Stimulated activated CD4-positive, alpha-beta T cell treated with anti-CD3 and anti-CD28 coated beads, TNF-alpha, amount 100 ng/mL, for 4 hours (primary cell): ENCODE measurements at regions not wholly inside any gene's neighbourhood (a gene's known extent, or its start where the extent isn't known, plus 50 kb on each side); places are given as distances from the start of the nearest gene placed in this dataset.

Experiments
- DNase-seq, 3 experiments: peaks; one replicate each; pipeline ENCODE4 v3.0.0-alpha.2; 2020; ENCODE audit warnings: low read depth in 3 of 3

DNA sequence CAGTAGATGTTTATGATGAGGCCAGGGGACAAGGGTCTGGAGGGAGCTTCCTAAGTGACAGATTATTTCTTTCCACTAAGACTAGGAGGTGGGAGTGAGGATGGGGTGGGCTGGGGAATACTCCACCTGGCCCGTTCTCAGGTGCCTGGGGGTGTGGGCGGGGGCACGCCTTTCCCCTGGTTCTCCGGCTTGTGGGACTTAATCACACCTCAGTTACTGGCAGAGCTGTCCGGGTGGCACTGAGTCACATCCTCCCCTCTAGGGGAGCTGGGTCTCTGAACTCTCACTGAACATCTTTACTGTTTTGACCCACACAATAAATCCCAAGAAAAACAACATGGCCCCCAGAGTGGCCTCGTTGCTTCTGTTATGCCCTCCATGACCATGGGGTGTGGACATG is 332.8 kb downstream of the MAF start:
- DNase-seq, result peak in 1 of 3 experiments; percentile 32

- no peak for DNase-seq
Observed at GRCh38 chr16:79267146-79267545, 333.4 kb downstream of the MAF start.

DNA sequence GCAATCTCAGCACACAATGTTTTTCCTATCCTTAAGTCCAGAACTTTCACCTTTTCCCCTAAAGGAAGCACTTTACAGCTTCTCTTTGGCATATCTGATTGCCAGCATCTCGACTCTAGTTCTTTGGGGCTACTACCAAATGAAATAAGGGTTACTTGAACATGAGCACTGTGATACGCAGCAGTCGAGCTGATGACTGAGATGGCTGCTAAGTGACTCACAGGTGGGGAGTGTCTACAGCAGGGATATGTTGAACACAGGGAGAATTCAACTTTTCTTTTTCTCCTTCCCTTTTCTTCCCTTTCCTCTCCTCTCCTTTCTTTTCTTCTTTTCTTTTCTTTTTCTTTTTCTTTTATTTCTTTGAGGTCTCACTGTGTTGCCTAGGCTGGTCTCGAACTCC is 334.8 kb downstream of the MAF start:
- no peak for DNase-seq

DNA sequence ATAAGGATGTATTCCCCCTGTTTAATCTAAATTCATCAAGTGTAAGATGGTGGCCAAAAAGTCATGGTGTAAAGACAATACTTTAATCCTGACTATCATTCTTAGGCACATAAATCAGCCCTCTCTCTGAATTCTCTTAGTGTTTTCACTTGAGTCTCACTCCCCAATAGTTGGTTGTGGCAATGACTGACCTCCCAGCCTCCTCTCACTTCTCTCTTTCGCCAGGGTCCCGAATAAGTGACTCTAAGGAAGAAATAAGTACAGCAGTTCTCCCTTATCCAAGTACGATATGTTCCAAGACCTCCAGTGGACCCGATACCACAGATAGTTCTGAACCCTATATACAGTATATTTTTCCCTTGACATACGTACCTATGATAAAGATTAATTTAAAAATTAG is 335.3 kb downstream of the MAF start:
- DNase-seq, result no peak

DNA sequence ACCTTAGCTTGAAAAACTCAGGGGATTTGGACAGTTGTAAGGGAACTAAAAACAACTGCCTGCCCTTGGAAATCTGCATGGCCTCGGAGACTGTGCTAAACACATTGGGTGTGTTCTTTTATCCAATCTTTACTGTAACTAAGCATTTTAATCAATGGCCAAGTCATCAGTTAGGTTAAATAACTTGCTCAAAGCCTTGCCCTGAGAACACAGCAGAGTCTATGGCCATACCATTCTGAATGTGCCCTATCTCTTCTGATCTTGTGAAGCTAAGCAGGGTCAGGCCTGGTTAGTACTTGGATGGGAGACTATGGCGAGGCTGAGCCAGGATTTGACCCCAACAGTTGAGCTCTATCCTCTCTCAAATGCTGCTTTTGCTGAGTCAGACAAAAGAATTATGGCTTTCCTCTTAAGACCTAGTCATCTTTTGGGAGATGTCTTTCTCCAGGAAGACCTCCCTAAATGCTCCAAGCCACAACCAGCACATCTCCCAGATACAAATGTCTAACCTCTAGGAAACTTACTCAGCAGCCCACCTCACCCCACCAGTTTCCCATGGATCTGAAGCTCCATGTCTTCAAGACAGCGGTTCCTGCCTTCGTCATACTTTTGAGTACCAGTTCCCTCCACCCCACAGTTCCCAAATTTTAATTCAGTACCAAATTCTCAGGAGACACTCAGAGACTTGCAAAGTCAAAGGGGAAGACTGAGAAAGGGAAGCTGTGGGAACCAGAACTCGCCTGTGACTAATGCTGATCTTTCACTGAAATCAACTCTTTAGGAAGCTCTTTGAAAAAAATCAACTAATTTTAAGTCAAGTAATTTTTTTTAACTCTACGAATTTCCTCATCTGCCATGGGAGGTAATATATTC is 336.1 kb downstream of the MAF start:
- no peak for DNase-seq

- DNase-seq, result no peak
Observed at GRCh38 chr16:79263425-79263824, 337.1 kb downstream of the MAF start.
